H7 (cell line): ENCODE measurements at regions not wholly inside any gene's neighbourhood (a gene's known extent, or its start where the extent isn't known, plus 50 kb on each side); places are given as distances from the start of the nearest gene placed in this dataset.
A peak's percentile ranks its signal among the peaks of the same experiment; 100 is the strongest.

Source experiments
- DNase-seq: peaks from one replicate; pipeline ENCODE4 v3.0.0; 2012
- H3K27me3 ChIP-seq: 2 replicates; pipeline ENCODE4 v1.6.0; 2011; ENCODE audit warnings: mild to moderate bottlenecking, low read length; ENCODE audit not compliant: control insufficient read depth, insufficient read depth
- H3K36me3 ChIP-seq: replicated peaks from 2 replicates; pipeline ENCODE4 v1.5.1; 2011; ENCODE audit warnings: low read length; ENCODE audit not compliant: control insufficient read depth, insufficient read depth
- H3K4me3 ChIP-seq: 2 replicates; pipeline ENCODE4 v1.5.1; 2011; ENCODE audit warnings: low read depth, mild to moderate bottlenecking, control low read depth, low read length, moderate library complexity; ENCODE audit not compliant: insufficient read depth

DNA sequence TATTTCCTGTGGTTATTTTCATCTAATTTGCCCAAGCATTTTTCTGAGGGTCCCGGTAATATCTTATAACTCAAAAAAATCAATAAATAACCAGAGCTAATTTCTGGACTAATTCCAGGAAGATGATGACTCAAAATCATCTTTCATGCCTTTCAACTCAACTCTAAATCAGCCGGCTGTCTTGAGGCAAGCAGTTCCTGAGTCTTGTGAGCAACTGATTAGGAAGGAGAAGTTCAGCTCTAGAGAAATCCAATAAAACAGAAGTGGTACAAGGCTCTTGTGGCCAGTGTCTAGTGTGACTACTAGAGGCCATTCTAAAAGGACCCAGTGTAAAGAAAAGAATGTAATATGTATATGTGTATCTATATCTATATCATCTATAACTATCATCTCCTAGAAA is 890.4 kb downstream of the TRIB2 start:
- no peaks in the 10 kb centered on the region for H3K27me3 ChIP-seq
- no peak overlapping the region for H3K4me3 ChIP-seq
- H3K36me3 ChIP-seq: no peaks in the 10 kb centered on the region
- DNase-seq: no peak

DNA sequence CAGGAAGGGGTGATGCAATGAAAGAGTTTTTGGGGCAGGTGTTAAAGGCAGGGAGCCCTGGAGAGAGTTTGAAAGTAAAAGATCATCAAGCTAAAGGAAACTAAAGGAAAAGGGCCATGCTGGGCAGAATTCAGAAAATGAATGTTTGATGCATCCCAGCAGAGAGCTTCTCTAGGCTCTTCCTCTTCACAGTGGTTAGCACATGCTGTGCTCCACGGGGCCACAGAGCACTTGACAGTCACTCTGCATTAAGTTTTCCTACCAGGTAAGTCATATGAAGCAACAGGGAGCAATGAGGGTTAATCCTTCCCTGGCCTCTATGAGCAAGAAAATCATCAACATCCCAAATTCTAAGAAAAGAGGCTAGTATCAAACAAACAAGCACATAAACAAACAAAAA is 895.2 kb downstream of the TRIB2 start:
- no peak overlapping the region for H3K4me3 ChIP-seq
- H3K36me3 ChIP-seq: no peaks in the 10 kb centered on the region
- H3K27me3 ChIP-seq: no peaks in the 10 kb centered on the region
- peak; percentile 8 for DNase-seq

DNA sequence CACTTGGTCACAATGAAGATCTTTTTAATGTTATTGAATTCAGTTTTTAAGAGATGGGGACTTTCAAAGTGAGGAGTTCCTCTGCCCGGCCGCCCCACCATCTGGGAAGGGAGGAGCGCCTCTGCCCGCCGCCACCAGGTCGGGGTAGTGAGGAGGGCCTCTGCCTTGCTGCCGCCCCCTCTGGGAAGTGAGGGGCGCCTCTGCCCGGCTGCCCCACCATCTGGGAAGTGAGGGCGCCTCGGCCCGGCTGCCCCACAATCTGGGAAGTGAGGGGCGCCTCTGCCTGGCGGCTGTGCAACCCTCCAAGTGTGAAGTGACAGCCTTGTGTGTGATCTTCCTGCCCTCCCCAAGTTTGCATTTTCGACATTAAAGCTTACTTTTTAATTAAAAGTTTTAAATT is 899.3 kb downstream of the TRIB2 start:
- DNase-seq: no peak
- Histone ChIP-seq H3K4me3 (no peak overlapping the region), H3K27me3 (no peaks in the 10 kb centered on the region), H3K36me3 (no peaks in the 10 kb centered on the region)

DNA sequence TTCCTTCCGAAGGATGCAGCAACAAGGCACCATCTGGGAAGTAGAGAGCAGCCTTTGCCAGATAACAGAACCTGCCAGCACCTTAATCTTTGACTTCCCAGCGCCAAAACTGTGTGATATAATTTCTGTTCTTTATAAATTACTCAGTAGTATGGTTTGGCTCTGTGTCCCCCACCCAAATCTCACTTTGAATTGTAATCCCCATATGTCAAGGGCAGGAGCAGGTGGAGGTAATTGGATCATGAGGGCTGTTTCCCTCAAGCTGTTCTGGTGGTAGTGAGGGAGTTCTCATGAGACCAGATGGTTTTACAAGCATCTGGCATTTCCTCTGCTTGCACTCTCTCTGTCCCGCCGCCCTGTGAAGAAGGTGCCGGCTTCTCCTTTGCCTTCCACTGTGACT is 899.9 kb downstream of the TRIB2 start:
- Histone ChIP-seq H3K4me3 (no peak overlapping the region), H3K36me3 (no peaks in the 10 kb centered on the region), H3K27me3 (no peaks in the 10 kb centered on the region)
- no peak for DNase-seq

DNA sequence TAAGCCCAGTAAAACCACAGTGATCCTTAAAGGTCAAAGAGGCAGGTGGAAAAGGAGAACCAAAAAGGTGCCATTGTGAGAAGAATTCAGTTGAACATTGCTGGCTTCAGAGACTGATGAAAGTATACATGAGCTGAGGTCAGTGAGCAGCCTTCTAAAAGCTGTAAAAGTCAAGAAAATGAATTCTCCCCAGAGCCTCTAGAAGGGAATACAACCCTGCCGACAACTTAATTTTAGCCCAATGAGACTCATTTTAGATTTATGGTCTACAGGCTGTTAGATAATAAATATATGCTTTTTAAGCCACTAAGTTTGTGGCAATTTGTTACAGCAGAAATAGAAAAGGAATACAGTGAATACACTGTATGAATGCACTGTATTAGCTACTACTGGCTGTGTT is 911.4 kb downstream of the TRIB2 start:
- Histone ChIP-seq H3K36me3 (no peaks in the 10 kb centered on the region), H3K27me3 (no peaks in the 10 kb centered on the region), H3K4me3 (no peak overlapping the region)
- DNase-seq: no peak

DNA sequence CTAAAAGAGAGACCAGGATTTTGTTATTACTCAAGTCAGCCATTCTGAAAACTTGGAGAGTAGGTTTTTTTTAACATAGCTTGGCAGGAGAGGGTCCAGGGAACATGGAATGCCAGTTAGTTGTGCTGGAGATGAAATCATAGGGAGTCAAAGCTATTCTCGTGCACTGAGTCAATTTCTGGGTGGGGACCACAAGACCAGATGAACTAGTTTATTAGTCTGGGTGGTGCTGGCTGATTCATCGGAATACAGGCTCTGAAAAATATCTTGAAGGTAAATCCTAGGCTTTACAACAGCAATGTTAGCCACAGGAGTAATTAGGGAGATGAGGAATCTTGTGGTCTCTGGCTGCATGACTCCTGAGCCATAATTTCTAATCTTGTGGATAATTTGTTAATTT is 921.4 kb downstream of the TRIB2 start:
- no peak for DNase-seq
- H3K36me3 ChIP-seq: no peaks in the 10 kb centered on the region
- no peaks in the 10 kb centered on the region for H3K27me3 ChIP-seq
- H3K4me3 ChIP-seq: no peak overlapping the region

DNA sequence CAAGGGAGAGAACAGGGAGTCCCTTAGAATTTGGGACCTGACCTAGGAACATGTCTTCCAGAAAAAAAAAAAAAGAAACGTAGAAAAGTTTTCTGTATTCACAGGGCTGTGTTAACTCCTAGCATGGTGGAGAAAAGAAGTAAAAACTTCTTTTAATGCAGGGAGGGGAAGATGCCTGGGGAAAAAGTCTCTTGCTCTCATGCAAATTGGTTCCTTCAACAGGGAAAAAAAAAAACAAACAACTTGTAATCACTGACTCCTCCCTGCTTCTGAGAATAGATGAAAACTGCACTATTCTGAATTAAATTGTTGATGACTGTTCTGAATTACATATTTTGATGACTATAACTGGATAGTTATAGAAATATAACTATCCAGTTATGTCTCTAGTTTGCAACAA is 933.2 kb downstream of the TRIB2 start:
- Histone ChIP-seq H3K27me3 (no peaks in the 10 kb centered on the region), H3K36me3 (no peaks in the 10 kb centered on the region), H3K4me3 (no peak overlapping the region)
- DNase-seq: no peak

DNA sequence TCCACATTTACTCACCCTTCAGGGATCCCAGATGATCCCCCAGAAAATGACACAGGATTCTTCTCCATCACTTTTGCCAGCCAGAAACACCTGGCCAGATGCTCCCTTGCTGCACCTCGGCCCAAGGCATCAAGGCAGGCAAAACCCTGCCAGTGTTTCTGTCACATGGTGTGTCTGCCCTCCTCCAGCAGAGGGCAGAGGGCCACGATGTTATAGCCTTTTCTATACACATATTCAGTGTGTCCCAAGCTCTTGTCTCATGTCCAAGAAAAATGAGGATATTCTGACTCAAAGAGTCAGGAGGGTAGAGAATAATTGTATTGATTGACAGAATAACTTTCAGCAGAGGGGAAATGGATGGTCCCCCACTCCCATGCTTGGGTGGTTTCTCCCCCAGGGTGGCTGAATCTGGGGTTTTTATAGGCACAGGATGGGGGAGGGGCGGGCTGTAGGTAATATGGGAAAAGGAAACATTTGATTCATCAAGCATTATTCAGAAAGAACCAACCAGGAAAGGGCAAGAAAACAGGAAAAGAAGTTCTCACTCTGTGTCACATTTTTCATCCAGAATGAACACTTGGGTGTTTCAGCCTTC is 933.9 kb downstream of the TRIB2 start:
- Histone ChIP-seq H3K36me3 (no peaks in the 10 kb centered on the region), H3K27me3 (no peaks in the 10 kb centered on the region), H3K4me3 (no peak overlapping the region)
- DNase-seq: no peak

DNA sequence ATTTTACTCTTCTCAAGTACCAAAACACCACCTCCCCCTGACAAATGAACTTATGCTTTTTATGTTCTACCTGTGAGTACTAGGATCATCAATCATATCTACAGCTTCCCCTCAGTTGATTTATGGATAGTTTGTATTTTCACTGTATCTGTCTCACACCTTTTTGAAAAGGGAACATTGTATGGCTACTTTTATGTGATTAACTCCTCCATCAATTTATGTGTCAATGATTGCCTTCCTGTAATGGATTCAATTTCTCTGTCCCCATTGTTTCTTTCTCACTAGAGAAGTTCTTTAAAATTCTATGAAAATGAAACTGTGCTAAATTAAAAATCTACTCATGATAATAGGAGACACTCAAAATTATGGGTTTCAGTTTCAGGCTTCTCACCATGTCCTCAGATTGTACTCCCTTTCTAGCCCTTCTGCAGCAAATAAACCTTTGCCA is 935.0 kb downstream of the TRIB2 start:
- H3K4me3 ChIP-seq: no peak overlapping the region
- no peaks in the 10 kb centered on the region for H3K36me3 ChIP-seq
- DNase-seq: no peak
- H3K27me3 ChIP-seq: no peaks in the 10 kb centered on the region

DNA sequence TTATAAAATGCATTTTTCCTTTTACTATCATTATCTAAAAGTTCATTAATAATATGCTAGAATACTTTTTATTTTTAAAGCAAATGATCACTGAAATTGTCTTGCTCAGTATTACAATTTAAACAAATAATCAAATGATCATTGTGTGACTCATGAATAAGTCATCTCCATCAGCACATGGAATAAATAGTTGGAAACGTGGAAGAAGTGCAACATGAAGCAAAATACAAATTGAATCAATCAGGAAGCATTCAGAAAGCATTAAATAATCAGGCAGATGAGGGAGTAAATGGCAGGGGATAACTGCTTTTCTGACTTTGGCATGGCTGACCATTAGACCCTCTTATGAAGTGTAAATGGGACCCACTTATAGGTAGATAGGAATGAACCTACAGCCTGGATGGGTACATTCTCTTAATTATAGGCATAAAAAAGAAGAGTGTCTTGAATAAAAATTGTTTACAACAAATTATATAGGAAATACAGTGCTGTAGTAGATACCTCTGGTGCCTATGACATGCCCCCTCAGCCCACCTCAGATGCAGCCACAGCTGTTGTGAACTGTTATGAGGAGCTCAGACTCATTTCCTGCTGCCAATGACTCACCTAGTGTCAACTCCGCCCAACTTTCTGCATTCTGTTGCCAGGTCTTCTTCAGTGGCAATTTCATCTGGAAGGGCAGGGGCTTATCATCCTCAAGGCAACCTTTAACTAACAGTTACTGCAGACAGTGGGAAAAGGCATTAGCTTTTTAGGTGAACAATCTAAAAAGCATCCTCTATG is 936.0 kb downstream of the TRIB2 start:
- no peak for DNase-seq

DNA sequence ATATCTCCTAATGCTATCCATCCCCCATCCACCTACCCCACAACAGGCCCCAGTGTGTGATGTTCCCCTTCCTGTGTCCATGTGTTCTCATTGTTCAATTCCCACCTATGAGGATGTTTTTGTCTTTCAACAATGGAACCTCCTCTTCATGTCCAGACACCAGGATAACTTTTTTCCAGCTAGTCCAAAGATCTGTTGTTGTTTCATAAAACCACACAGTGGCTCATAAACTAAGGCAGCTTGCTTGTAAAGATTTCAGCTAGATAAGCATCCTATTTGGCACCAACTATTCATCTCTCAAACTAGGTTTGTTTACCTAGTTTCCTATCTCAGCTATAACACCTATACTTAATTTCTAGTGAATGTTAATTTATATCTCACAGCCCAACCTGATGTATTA is 937.7 kb downstream of the TRIB2 start:
- DNase-seq: no peak

More for the DNA sequence above, 936.0 kb downstream of the TRIB2 start:
- Histone ChIP-seq H3K36me3 (no peaks in the 10 kb centered on the region), H3K4me3 (no peak overlapping the region), H3K27me3 (no peaks in the 10 kb centered on the region)

DNA sequence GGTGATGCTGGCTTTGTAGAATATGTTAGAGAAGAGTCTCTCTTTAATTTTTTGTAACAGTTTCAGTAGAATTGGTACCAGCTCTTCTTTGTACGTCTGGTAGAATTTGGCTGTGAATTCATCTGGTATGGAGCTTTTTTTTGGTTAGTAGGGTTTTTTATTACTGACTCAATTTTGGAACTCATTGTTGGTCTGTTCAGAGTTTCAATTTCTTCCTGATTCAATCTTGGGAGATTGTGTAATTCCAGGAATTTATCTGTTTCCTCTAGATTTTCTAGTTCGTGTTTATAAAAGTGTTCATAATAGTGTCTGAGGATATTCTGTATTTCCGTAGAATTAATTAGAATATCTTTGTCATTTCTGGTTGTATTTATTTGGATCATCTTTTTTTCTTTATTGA is 943.5 kb downstream of the TRIB2 start:
- Histone ChIP-seq H3K4me3 (no peak overlapping the region), H3K27me3 (no peaks in the 10 kb centered on the region), H3K36me3 (no peaks in the 10 kb centered on the region)
- no peak for DNase-seq

More for the DNA sequence above, 937.7 kb downstream of the TRIB2 start:
- Histone ChIP-seq H3K36me3 (no peaks in the 10 kb centered on the region), H3K4me3 (no peak overlapping the region), H3K27me3 (no peaks in the 10 kb centered on the region)

DNA sequence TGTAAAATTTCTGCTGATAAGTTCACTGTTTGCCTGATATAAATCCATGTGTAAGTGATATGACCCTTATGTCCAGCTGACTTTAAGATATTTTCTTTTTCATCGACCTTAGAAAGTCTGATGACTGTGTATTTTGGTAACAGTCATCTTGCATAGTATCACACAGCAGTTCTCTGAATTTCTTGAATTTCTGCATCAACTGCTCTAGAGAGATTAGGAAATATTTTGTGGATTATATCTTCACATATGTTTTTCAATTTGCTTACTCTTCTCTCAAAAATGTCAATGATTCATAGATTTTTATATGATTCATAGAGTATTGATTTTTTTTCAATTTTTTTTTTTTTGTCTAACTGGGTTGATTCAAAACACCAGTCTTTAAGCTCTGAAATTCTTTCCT is 945.3 kb downstream of the TRIB2 start:
- Histone ChIP-seq H3K36me3 (no peaks in the 10 kb centered on the region), H3K4me3 (no peak overlapping the region), H3K27me3 (no peaks in the 10 kb centered on the region)
- no peak for DNase-seq

DNA sequence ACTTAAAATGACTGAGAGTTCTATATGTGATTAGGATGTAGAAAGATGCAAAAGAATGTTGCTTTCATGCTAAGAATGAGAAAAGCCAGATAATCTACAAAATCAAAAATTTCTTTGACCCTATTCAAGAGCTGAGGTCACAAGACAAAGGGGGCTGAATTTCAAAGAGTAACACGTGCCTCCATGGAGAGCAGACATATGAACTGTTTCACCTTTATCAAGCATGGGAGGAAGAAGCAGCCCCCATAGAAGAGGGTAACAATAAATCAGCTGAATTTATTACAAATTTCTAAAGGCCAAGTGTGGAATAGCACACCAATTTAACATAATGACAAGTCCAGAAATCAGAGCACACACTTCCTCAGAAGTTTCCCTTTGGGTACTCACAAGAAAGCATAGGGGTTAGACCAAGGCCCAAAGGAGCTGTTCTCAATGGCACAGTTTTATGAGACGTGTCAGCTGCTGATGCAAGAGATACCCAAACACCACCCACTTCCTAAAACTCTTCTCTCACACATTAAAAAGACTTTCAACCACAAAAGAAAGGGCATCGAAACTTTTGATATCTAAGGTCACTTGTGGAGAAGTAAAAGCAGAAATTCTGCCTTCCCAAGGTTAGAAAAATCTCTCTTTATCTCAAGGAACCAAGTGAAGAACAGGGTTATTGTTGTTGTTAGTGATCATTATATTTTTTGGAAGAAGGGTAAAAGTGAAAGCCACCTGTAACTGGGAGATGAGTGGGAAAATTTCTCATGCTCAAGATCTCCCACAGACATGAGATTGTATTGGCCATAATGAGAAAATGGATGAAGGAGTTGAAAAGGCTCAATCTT is 950.1 kb downstream of the TRIB2 start:
- DNase-seq: no peak
- no peaks in the 10 kb centered on the region; the same call in 1 of the 2 replicates for H3K27me3 ChIP-seq
- H3K4me3 ChIP-seq: no peak overlapping the region
- no peaks in the 10 kb centered on the region for H3K36me3 ChIP-seq

DNA sequence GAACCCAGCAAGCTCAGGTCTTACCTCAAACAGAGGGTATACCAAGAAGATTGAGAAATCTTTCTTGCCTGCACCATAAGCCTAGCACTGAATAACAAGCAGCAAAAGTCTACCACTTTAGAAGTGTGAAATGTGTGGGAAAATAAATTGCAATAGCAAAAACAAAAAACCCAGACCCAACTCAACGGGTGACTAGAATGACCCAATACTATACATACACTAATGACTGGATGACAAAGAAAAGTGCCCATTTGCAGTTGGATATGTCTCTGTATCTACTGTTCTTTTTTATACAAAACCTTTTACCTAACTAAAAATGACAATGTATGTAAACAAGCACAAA is 950.6 kb downstream of the TRIB2 start:
- no peak for DNase-seq
- Histone ChIP-seq H3K36me3 (no peaks in the 10 kb centered on the region), H3K4me3 (no peak overlapping the region), H3K27me3 (peaks cover 2% of the 10 kb centered on the region; the same call in 1 of the 2 replicates)
